HG02852 (cell line): ENCODE measurements at regions not wholly inside any gene's neighbourhood (a gene's known extent, or its start where the extent isn't known, plus 50 kb on each side); places are given as distances from the start of the nearest gene placed in this dataset.
A peak's percentile ranks its signal among the peaks of the same experiment; 100 is the strongest.
"Not testable (repeated sequence)": the region's sequence is repeated elsewhere in the genome, so short reads cannot be mapped to it uniquely, and the experiment has no call there.

Source experiments
- ATAC-seq: cut with Tn5 transposase; IDR thresholded peaks from one replicate; pipeline ENCODE4 v1.9.1; 2021; ENCODE audit warnings: mild to moderate bottlenecking, moderate library complexity; ENCODE audit not compliant: unreplicated experiment

- ATAC-seq: not testable (repeated sequence)
Observed at GRCh38 chr9:104195142-104195541, 101.0 kb downstream of the SMC2 start.

GRCh38 chr9:104200456-104200994 is 106.4 kb downstream of the SMC2 start:
- ATAC-seq: no peak

- no peak for ATAC-seq
Observed at GRCh38 chr9:104206766-104207165, 112.7 kb downstream of the SMC2 start.

GRCh38 chr9:104209387-104209786 is 115.3 kb downstream of the SMC2 start:
- ATAC-seq: no peak

- ATAC-seq: no peak
Observed at GRCh38 chr9:104227108-104227507, 133.0 kb downstream of the SMC2 start.

GRCh38 chr9:104232781-104233341 is 138.8 kb downstream of the SMC2 start:
- no peak for ATAC-seq

GRCh38 chr9:104233366-104233765 is 139.3 kb downstream of the SMC2 start:
- no peak for ATAC-seq

GRCh38 chr9:104234632-104235337 is 140.7 kb downstream of the SMC2 start:
- ATAC-seq: not testable (repeated sequence)

GRCh38 chr9:104235347-104236120 is 141.4 kb downstream of the SMC2 start:
- not testable (repeated sequence) for ATAC-seq

GRCh38 chr9:104238668-104239067 is 144.6 kb downstream of the SMC2 start:
- no peak for ATAC-seq

GRCh38 chr9:104240890-104241289 is 146.8 kb downstream of the SMC2 start:
- no peak for ATAC-seq

GRCh38 chr9:104245925-104246324 is 151.8 kb downstream of the SMC2 start:
- ATAC-seq: no peak

- ATAC-seq: peak; percentile 48
Observed at GRCh38 chr9:104247899-104248460, 153.9 kb downstream of the SMC2 start.

GRCh38 chr9:104256031-104256695 is 162.1 kb downstream of the SMC2 start:
- ATAC-seq: no peak

- no peak for ATAC-seq
Observed at GRCh38 chr9:104256696-104257062, 162.6 kb downstream of the SMC2 start.

GRCh38 chr9:104258296-104259011 is 164.3 kb downstream of the SMC2 start:
- no peak for ATAC-seq

GRCh38 chr9:104260004-104260403 is 165.9 kb downstream of the SMC2 start:
- no peak for ATAC-seq

- no peak for ATAC-seq
Observed at GRCh38 chr9:104263942-104264341, 169.8 kb downstream of the SMC2 start.

- no peak for ATAC-seq
Observed at GRCh38 chr9:104264431-104264830, 170.3 kb downstream of the SMC2 start.

- ATAC-seq: no peak
Observed at GRCh38 chr9:104269374-104269773, 175.3 kb downstream of the SMC2 start.
